ENCODE measurements at regions not wholly inside any gene's neighbourhood (a gene's known extent, or its start where the extent isn't known, plus 50 kb on each side); places are given as distances from the start of the nearest gene placed in this dataset.

DNA sequence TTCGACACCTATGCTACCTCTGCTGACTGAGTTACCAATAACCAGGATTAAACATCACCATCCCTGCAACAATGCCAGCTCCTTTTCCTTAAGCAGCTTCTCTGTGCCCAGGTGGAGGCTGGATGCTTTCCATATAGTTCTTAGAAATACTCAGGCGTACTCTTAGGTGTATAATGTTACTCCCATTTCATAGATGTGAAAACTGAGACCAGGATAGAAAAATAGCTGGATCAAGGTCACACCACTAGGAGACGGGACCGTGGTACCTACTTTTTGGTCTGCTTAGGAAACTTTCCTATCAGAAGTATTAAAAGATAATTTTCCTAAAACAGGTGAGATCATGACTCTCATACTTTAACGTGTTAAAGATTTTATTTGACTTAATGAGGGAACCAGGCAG, 141.7 kb upstream of the RPL38 start:
- H3K4me3 ChIP-seq (ENCODE audit: control insufficient read depth, low read depth, low read length): no peak overlapping the region
- TF ChIP-seq, protein P1, sequence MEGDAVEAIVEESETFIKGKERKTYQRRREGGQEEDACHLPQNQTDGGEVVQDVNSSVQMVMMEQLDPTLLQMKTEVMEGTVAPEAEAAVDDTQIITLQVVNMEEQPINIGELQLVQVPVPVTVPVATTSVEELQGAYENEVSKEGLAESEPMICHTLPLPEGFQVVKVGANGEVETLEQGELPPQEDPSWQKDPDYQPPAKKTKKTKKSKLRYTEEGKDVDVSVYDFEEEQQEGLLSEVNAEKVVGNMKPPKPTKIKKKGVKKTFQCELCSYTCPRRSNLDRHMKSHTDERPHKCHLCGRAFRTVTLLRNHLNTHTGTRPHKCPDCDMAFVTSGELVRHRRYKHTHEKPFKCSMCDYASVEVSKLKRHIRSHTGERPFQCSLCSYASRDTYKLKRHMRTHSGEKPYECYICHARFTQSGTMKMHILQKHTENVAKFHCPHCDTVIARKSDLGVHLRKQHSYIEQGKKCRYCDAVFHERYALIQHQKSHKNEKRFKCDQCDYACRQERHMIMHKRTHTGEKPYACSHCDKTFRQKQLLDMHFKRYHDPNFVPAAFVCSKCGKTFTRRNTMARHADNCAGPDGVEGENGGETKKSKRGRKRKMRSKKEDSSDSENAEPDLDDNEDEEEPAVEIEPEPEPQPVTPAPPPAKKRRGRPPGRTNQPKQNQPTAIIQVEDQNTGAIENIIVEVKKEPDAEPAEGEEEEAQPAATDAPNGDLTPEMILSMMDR (conservative IDR thresholded peaks at IDR 0.05; ENCODE audit: control insufficient read depth, insufficient read depth, low read depth, low read length): no peak
- no peak for DNase-seq (ENCODE audit: low read depth)

- H3K4me3 ChIP-seq (ENCODE audit: control insufficient read depth, low read depth, low read length): no peak overlapping the region
- DNase-seq (ENCODE audit: low read depth): no peak
- TF ChIP-seq, protein P1 (conservative IDR thresholded peaks at IDR 0.05; ENCODE audit: control insufficient read depth, insufficient read depth, low read depth, low read length): no peak
Measured at GRCh38 chr17:74062234-74062633, 141.2 kb upstream of the RPL38 start.

GRCh38 chr17:74063439-74063838, 140.0 kb upstream of the RPL38 start:
- no peak overlapping the region for H3K4me3 ChIP-seq (ENCODE audit: control insufficient read depth, low read depth, low read length)
- no peak for DNase-seq (ENCODE audit: low read depth)
- TF ChIP-seq, protein P1 (conservative IDR thresholded peaks at IDR 0.05; ENCODE audit: control insufficient read depth, insufficient read depth, low read depth, low read length): no peak

DNA sequence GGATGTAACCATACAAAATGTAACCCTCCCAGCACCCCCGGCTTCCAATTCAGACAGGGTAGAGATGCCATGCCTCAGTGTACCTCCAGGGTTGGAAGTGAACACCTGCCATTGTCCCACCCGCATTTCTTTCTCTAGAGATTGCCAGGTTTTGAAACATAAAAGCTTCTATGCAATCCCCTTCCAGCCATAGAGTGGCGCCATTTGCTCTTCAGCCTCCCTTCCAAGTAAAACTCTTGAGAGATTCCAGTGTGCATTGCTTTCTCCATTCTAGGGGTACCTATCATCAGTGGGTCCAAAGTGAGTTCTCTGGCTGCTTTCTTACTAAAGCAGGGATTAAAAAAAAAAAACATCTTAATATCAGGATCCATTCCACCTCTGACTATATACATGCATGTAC, 133.1 kb upstream of the RPL38 start:
- H3K4me3 ChIP-seq (ENCODE audit: control insufficient read depth, low read depth, low read length): no peak overlapping the region
- TF ChIP-seq, protein P1 (conservative IDR thresholded peaks at IDR 0.05; ENCODE audit: control insufficient read depth, insufficient read depth, low read depth, low read length): no peak
- DNase-seq (ENCODE audit: low read depth): no peak

DNA sequence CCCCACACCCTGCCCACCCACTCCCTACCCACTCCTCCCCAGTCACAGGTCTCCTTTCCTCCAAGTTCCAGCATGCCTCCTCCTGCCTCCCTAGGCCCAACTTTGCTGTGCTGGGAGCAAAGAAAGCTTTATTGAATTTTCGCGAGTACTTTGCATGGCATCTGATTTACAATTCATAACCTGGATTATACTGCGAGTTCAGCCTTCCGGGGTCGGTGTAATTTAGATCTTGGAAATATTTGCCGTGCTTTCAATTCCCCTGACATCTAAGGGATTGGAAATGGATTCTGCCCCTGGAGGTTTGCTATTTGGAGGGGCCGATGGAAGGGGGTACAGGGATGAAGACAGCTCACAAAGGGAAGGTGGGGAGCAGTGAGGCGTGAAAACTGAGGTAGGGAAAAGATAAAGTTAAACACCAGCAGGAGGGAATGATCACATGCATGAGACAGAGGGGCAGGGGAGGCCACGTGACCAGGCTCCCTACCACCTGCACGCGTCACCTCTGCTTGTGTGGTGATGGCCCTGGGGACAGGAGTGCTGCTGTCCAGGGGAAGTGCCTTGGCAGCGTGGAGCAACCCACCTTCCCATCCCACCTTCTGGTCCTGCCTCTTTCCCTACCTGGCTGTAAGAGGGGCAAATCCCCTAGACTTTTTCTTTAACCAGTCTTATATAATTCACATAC, 132.3 kb upstream of the RPL38 start:
- no peak for DNase-seq (ENCODE audit: low read depth)
- H3K4me3 ChIP-seq (ENCODE audit: control insufficient read depth, low read depth, low read length): no peak overlapping the region
- TF ChIP-seq, protein P1 (conservative IDR thresholded peaks at IDR 0.05; ENCODE audit: control insufficient read depth, insufficient read depth, low read depth, low read length): no peak

DNA sequence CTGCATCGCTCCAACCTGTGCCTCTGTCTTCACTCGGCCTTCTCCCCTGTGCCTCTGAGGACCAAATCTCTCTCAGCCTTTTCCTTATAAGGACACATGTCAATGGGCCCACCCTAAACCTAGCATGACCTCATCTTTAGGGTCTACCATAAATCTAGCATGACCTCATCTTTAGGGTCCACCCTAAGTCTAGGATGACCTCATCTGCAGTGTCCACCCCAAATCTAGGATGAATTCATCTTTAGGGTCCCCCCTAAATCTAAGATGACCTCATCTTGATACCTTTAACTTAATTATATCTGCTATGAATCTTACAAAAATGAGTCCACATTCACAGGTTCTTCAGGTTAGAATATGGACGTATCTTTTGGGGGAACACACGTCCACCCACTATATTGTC, 131.1 kb upstream of the RPL38 start:
- H3K4me3 ChIP-seq (ENCODE audit: control insufficient read depth, low read depth, low read length): no peak overlapping the region
- TF ChIP-seq, protein P1 (conservative IDR thresholded peaks at IDR 0.05; ENCODE audit: control insufficient read depth, insufficient read depth, low read depth, low read length): no peak
- no peak for DNase-seq (ENCODE audit: low read depth)

- DNase-seq (ENCODE audit: low read depth): no peak
- H3K4me3 ChIP-seq (ENCODE audit: control insufficient read depth, low read depth, low read length): no peak overlapping the region
- TF ChIP-seq, protein P1 (conservative IDR thresholded peaks at IDR 0.05; ENCODE audit: control insufficient read depth, insufficient read depth, low read depth, low read length): no peak
Measured at GRCh38 chr17:74076446-74076845, 127.0 kb upstream of the RPL38 start.
